K562 (cell line): ENCODE measurements at regions not wholly inside any gene's neighbourhood (a gene's known extent, or its start where the extent isn't known, plus 50 kb on each side); places are given as distances from the start of the nearest gene placed in this dataset.

Source experiments
- ETV6 ChIP-seq, 3 experiments: fragments of 150-350 bp in 1 of 3; sonication (generic) in 1 of 3; formaldehyde crosslinking in 1 of 3; IDR thresholded peaks; 2 replicates each; pipeline versions ENCODE4 v1.6.1 to v1.8.0; 2014 to 2022; ENCODE audit warnings: borderline replicate concordance in 2 of 3, low read depth in 2 of 3, antibody characterized with exemption in 1 of 3, low read length in 1 of 3, mild to moderate bottlenecking in 1 of 3, missing genetic modification reagents in 1 of 3
- HINFP ChIP-seq: fragments of 450-650 bp; conservative IDR thresholded peaks from 2 replicates; pipeline ENCODE4 v1.6.1; 2016; ENCODE audit warnings: missing genetic modification characterization, low read depth, mild to moderate bottlenecking, control low read depth, missing compliant biosample characterization
- HMGN3 ChIP-seq: IDR thresholded peaks from 2 replicates; pipeline ENCODE4 v1.6.1; 2011; ENCODE audit warnings: borderline replicate concordance, low read depth, mild to moderate bottlenecking, mixed read lengths, low read length; ENCODE audit not compliant: insufficient read length; ENCODE audit errors: extremely low read depth
- NFATC3 ChIP-seq: fragments of 450-650 bp; IDR thresholded peaks from 2 replicates; pipeline ENCODE4 v1.6.1; 2017; ENCODE audit warnings: mild to moderate bottlenecking
- POLR2AphosphoS5 ChIP-seq: IDR thresholded peaks from 2 replicates; pipeline ENCODE4 v1.6.1; 2011; ENCODE audit warnings: mild to moderate bottlenecking, low read depth, low read length, moderate library complexity; ENCODE audit not compliant: control insufficient read depth, insufficient read depth
- RBBP5 ChIP-seq: fragments of 200-600 bp; sonication (generic); IDR thresholded peaks from 2 replicates; pipeline ENCODE4 v1.6.1; 2012; ENCODE audit warnings: borderline replicate concordance, mild to moderate bottlenecking, low read length, control low read depth, inconsistent platforms; ENCODE audit not compliant: insufficient read depth, poor library complexity, severe bottlenecking
- TARDBP ChIP-seq: fragments of 450-650 bp; IDR thresholded peaks from 2 replicates; pipeline ENCODE4 v1.6.1; 2016
- ZNF395 ChIP-seq: fragments of 200-800 bp; sonication (Bioruptor generic); IDR thresholded peaks from 2 replicates; pipeline ENCODE4 v1.6.1; 2017; ENCODE audit warnings: missing genetic modification characterization, missing compliant biosample characterization
- ZNF717 ChIP-seq: fragments of 250-450 bp; sonication (Bioruptor Pico); IDR thresholded peaks from 2 replicates; pipeline ENCODE4 v1.5.0; 2021
- ZNF79 ChIP-seq: fragments of 250-450 bp; sonication (Bioruptor Pico); IDR thresholded peaks from 2 replicates; pipeline ENCODE4 v1.4.0; 2020; ENCODE audit warnings: low read depth, mild to moderate bottlenecking, moderate library complexity
- TF ChIP-seq, protein P1 (sequence below): sonication (generic); formaldehyde crosslinking; IDR thresholded peaks from 2 replicates; pipeline ENCODE4 v1.9.0; 2022; ENCODE audit warnings: mild to moderate bottlenecking, missing genetic modification reagents
- TF ChIP-seq, protein P2 (sequence below), 2 experiments: fragments of 450-650 bp; formaldehyde crosslinking in 1 of 2; IDR thresholded peaks; 2 replicates each; pipeline versions ENCODE4 v1.4.0 to v1.6.1; 2014 to 2020; ENCODE audit warnings: mild to moderate bottlenecking in 2 of 2, borderline replicate concordance in 1 of 2, low read depth in 1 of 2

DNA sequence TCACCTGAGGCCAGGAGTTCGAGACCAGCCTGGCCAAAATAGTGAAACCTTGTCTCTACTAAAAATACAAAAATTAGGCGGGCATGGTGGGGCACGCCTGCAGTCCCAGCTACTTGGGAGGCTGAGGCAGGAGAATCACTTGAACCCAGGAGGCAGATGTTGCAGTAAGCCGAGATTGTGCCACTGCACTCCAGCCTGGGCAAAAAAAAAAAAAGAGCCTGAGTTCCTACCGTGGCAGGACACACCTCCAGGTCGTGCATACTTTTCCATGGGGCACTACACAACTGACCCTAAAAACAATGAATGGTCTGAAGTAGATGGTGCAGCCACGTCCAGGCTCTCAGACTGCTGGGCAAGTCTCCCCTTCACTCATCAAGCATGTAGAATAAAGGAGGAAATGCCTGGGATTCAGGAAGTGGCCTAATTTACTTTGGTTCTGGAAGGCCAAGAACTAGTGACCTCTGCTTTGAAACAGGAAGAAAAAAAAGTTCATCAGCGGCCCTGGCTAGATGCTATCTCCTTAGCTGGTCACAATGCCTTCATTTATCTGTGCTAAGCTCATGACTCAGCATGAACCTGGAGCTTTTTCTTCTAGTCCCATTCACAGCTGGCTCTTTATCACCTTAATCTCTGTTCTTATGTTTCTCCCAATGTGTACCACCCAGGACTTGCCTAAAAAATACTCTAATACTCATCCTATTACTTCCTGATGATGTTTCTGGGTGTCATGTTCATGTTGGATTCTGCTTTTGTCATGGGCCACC, 55.8 kb upstream of the OR6J1 start (continued):
- TF ChIP-seq RBBP5: no peak
- no peak for TF ChIP-seq HMGN3
- TF ChIP-seq ZNF395 (CRISPR knock-in tag): peak; percentile 83
- TF ChIP-seq, protein P1, sequence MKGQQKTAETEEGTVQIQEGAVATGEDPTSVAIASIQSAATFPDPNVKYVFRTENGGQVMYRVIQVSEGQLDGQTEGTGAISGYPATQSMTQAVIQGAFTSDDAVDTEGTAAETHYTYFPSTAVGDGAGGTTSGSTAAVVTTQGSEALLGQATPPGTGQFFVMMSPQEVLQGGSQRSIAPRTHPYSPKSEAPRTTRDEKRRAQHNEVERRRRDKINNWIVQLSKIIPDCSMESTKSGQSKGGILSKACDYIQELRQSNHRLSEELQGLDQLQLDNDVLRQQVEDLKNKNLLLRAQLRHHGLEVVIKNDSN (CRISPR knock-in tag): no peak
- no peak for TF ChIP-seq TARDBP
- no peak for TF ChIP-seq POLR2AphosphoS5
- TF ChIP-seq HINFP: no peak
- TF ChIP-seq, protein P2, sequence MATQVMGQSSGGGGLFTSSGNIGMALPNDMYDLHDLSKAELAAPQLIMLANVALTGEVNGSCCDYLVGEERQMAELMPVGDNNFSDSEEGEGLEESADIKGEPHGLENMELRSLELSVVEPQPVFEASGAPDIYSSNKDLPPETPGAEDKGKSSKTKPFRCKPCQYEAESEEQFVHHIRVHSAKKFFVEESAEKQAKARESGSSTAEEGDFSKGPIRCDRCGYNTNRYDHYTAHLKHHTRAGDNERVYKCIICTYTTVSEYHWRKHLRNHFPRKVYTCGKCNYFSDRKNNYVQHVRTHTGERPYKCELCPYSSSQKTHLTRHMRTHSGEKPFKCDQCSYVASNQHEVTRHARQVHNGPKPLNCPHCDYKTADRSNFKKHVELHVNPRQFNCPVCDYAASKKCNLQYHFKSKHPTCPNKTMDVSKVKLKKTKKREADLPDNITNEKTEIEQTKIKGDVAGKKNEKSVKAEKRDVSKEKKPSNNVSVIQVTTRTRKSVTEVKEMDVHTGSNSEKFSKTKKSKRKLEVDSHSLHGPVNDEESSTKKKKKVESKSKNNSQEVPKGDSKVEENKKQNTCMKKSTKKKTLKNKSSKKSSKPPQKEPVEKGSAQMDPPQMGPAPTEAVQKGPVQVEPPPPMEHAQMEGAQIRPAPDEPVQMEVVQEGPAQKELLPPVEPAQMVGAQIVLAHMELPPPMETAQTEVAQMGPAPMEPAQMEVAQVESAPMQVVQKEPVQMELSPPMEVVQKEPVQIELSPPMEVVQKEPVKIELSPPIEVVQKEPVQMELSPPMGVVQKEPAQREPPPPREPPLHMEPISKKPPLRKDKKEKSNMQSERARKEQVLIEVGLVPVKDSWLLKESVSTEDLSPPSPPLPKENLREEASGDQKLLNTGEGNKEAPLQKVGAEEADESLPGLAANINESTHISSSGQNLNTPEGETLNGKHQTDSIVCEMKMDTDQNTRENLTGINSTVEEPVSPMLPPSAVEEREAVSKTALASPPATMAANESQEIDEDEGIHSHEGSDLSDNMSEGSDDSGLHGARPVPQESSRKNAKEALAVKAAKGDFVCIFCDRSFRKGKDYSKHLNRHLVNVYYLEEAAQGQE (IDR thresholded peaks at IDR 0.05; ENCODE audit: borderline replicate concordance): no peak; the same call in 1 of the 2 replicates
- TF ChIP-seq, protein P2 (CRISPR knock-in tag; IDR thresholded peaks at IDR 0.05; ENCODE audit: low read depth): no peak
- TF ChIP-seq ETV6 (IDR thresholded peaks at IDR 0.05; ENCODE audit: borderline replicate concordance in 1 of 2, low read depth in 2 of 2, low read length in 1 of 2): no peak
- TF ChIP-seq ETV6 (CRISPR knock-in tag; IDR thresholded peaks at IDR 0.05; ENCODE audit: borderline replicate concordance): no peak
- no peak for TF ChIP-seq ZNF717
- no peak for TF ChIP-seq NFATC3
- TF ChIP-seq ZNF79 (CRISPR knock-in tag): no peak
